ENCODE measurements at regions not wholly inside any gene's neighbourhood (a gene's known extent, or its start where the extent isn't known, plus 50 kb on each side); places are given as distances from the start of the nearest gene placed in this dataset.

GRCh38 chr1:29793653-29794348 is 557.5 kb downstream of the PTPRU start:
- TF ChIP-seq CTCF (IDR thresholded peaks at IDR 0.05; ENCODE audit: low read depth, low read length, poor library complexity, severe bottlenecking): no peak
- no peak for TF ChIP-seq EZH2phosphoT487 (IDR thresholded peaks at IDR 0.05; ENCODE audit: borderline replicate concordance, low read length)
